ENCODE measurements at regions not wholly inside any gene's neighbourhood (a gene's known extent, or its start where the extent isn't known, plus 50 kb on each side); places are given as distances from the start of the nearest gene placed in this dataset.

DNA sequence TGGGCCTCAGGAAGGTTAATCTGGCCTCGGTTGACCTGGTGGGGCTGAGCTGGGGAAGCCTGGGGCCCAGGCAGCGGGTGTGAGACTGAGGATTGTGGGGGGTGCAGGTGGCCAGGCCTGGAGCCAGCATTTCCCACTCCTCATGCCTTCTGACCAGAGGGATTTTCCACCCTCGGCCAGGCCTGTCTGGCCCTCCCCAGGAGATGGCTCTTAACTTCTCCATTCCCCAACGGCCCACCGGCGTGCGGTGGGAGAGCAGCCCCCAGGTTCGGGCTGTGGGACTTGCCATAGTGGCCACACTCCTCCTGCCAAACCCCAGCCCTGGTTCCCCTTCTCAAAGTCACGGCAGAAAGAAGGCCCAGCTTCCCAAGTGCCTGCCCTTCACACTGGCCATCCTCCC is 126.5 kb upstream of the RUNX3 start:
- Mint-ChIP-seq H3K4me1 (peaks cover 6 to 9% (median 7%) of the 10 kb centered on the region in 4 donors), H3K36me3 (no peaks in the 10 kb centered on the region), H3K4me3 (no peak overlapping the region), H3K27ac (no peak overlapping the region), H3K9me3 (no peaks in the 10 kb centered on the region), H3K27me3 (peaks cover 0 to 9% (median 2%) of the 10 kb centered on the region in 5 donors)
- DNase-seq, result no peak
- POLR2A ChIA-PET, result interaction anchor here (0.6 kb wide), 2 partner anchors 63 to 132 kb away, joined by 3 read pairs; no protein-coding TSS in a partner anchor
- no peak for ATAC-seq

DNA sequence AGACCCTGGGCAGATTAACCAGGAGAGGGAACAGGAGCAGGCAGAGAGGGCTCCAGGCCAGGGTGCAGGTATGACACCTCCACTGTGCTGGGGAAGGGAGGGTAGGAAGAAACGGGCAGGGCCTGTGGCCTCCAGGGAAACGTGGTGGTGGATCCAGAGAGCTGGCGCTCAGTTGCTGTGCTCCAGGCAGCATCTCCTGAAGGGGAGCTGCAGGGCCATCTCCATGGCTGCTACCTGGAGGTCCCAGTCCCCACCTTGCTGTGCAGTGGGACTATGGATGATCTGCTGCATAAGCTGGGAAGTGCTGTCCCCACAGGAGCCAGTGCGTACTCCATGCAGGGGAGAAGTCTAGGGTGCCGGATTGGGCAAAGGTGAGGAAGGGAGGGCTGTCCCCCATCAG is 125.9 kb upstream of the RUNX3 start:
- H3K27me3 Mint-ChIP-seq, result peaks cover 0 to 9% (median 2%) of the 10 kb centered on the region in 5 donors
- no peak for DNase-seq
- no peaks in the 10 kb centered on the region for H3K9me3 Mint-ChIP-seq
- peaks cover 6 to 9% (median 8%) of the 10 kb centered on the region in 4 donors for H3K4me1 Mint-ChIP-seq
- peak overlapping the region in 2 of 10 donors; percentile 43 to 52 for H3K27ac Mint-ChIP-seq
- POLR2A ChIA-PET, result no interaction called here
- no peak for ATAC-seq
- no peak overlapping the region for H3K4me3 Mint-ChIP-seq
- no peaks in the 10 kb centered on the region for H3K36me3 Mint-ChIP-seq

DNA sequence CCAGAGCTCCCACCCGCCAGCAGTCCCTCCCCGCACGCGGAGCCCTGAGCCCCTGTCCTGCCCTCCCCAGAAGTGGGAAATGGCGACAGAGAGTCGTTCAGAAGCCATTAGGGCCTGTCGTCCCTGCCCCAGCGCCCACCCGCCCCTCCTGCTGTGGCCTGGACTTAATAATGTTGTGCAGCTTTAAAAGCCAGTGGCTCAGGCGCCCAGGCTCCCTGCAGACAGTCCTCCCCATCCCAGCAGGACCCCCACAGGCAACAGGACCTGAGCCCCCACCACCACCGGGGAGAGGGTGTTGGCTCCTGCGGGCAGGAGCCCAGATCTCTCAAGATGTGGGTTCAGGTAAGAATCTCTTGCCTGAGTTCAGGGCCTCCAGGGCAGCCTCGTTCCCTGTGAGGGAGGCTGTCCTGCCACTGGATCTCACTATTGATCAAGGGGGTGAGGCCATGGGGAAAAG is 125.3 kb upstream of the RUNX3 start:
- no peak for DNase-seq
- ATAC-seq, result no peak
- H3K27me3 Mint-ChIP-seq, result peaks cover 0 to 9% (median 2%) of the 10 kb centered on the region in 5 donors

DNA sequence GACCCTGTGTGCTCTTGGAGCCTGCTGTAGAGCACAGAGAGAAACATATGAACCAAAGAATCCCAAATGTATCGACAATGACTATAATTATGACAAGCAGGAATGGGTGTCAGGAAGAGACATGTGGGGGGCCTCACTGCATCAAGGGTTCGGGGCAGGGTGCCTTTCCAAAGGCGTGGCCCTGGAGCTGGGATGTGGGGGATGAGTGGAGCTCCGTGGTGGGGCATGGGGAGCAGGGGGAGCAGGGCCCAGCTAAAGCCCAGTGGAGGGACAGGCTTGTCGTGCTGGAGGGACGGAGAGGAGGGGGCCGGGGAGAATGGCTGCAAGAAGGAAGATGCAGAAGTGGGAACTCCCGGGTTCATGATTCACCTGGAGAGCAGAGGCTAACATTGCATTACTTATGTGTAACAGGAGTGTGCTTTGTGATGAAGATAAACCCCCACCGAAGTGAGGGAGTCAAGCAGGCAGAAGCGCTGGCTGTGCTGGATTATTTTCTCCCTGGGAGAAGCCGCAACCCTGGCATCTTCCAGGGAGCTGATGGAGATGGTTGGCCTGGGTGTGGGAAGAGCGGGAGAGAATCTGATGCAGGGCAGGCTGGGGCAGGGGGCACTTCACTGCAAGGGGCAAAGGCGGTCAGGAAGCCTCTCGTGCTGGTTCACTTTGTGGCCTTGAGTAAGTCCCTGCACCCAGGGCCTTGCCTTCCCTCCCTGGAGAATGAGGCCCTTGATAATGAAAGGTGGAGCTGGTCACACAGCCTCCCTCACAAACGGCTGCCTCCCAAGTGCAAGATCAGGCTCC is 124.6 kb upstream of the RUNX3 start:
- DNase-seq (no peak), ATAC-seq (no peak)
- H3K9me3 Mint-ChIP-seq, result no peaks in the 10 kb centered on the region
- POLR2A ChIA-PET, result interaction anchor here (0.6 kb wide), 1 partner anchor 22 kb away, joined by 3 read pairs; no protein-coding TSS in a partner anchor
- peaks cover 7 to 12% (median 10%) of the 10 kb centered on the region in 4 donors for H3K4me1 Mint-ChIP-seq
- no peak overlapping the region for H3K4me3 Mint-ChIP-seq
- no peaks in the 10 kb centered on the region for H3K36me3 Mint-ChIP-seq
- H3K27me3 Mint-ChIP-seq, result peaks cover 0 to 9% (median 2%) of the 10 kb centered on the region in 5 donors
- peak overlapping the region in 4 of 10 donors; percentile 19 to 59 (median 37) for H3K27ac Mint-ChIP-seq

More for the DNA sequence above, 125.3 kb upstream of the RUNX3 start:
- Mint-ChIP-seq H3K4me3 (no peak overlapping the region), H3K27ac (peak overlapping the region in 4 of 10 donors; percentile 28 to 43 (median 31)), H3K4me1 (peaks cover 7 to 13% (median 11%) of the 10 kb centered on the region in 4 donors), H3K36me3 (no peaks in the 10 kb centered on the region), H3K9me3 (no peaks in the 10 kb centered on the region)
- POLR2A ChIA-PET, result interaction anchor here (0.6 kb wide), 1 partner anchor 23 kb away, joined by 3 read pairs; no protein-coding TSS in a partner anchor

DNA sequence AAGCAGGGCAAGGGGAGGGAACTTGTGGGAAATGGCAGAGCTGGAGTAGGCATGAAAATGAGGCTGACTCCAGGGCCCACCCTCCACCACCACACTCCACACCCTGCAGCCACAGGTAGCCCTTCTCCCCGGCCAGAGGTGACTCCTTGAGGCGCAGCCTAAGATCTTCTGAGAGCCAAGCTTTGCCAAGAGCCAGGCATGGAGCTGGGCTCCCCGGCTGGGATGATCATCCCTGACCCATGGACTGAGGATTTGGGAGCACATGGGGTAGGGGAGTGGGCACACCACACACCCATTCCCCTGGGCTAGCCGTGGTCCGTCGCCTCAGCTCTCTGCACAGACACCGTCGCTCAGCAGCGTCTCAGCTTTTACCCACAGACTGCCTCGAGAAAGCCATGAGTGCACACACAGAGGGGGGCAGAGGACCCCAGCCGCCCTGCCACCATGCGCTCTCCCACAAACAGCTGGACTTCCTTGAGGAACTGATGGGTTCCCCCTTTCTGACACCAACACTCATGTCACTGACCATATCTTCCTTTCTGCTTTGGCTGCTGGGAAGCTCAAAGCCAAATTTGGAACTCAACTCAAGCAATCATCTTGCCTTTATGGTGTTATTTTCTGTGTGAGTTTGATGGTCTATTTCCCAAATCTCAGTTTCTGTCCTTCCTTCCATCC is 123.6 kb upstream of the RUNX3 start:
- Mint-ChIP-seq H3K4me3 (no peak overlapping the region), H3K36me3 (no peaks in the 10 kb centered on the region), H3K4me1 (peaks cover 3 to 14% (median 9%) of the 10 kb centered on the region in 4 donors), H3K27me3 (peaks cover 0 to 9% (median 2%) of the 10 kb centered on the region in 5 donors), H3K27ac (no peak overlapping the region), H3K9me3 (no peaks in the 10 kb centered on the region)
- DNase-seq (no peak), ATAC-seq (no peak)
- POLR2A ChIA-PET, result no interaction called here

DNA sequence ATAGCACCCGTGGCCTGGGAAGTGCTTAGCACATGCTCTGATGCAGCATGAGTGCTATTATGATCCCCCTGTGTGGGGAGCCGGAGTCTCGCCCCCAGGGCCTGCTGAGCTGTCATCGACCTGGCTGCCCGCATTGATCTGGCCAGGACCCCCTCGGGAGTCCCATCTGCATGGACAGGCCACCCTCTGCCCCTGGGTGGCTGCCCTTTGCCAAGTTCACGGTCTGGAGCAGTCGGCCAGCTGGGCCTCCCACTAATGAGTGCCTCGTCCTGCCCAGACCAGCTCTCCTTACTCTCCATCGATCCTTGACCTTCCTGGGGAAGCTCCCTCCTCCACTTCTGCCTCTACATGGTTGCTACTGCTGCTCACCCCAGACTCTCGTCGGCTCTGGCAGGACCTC is 121.8 kb upstream of the RUNX3 start:
- no peaks in the 10 kb centered on the region for H3K36me3 Mint-ChIP-seq
- DNase-seq (no peak), ATAC-seq (no peak)
- no peak overlapping the region for H3K4me3 Mint-ChIP-seq
- POLR2A ChIA-PET, result no interaction called here
- no peaks in the 10 kb centered on the region for H3K9me3 Mint-ChIP-seq
- peak overlapping the region in 1 of 10 donors; percentile 62 for H3K27ac Mint-ChIP-seq
- H3K27me3 Mint-ChIP-seq, result peaks cover 0 to 9% (median 2%) of the 10 kb centered on the region in 5 donors
- peaks cover 3 to 17% (median 9%) of the 10 kb centered on the region in 4 donors for H3K4me1 Mint-ChIP-seq

DNA sequence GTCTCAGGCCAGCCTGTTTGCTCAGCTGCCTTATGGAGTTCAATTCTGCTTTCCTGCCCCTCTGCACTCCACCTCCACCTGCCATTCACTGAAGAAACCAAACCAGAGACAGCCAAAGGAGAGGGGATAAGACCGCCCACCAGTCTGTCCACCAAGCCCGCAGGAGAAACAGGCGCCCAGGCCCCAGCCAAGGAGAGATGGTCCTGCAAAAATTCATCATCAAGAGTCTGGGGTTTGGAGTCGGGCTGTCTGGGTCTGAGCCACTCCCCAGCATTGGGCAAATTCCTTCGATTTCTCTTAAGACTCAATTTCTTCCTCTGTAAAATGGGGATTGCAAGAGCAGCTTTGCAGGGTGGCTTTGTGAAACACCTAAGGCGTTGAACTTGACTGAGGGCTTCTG is 121.4 kb upstream of the RUNX3 start:
- Mint-ChIP-seq H3K4me1 (peaks cover 3 to 17% (median 9%) of the 10 kb centered on the region in 4 donors), H3K4me3 (no peak overlapping the region), H3K36me3 (no peaks in the 10 kb centered on the region), H3K9me3 (no peaks in the 10 kb centered on the region), H3K27me3 (peaks cover 0 to 9% (median 2%) of the 10 kb centered on the region in 5 donors), H3K27ac (no peak overlapping the region)
- DNase-seq (no peak), ATAC-seq (no peak)
- POLR2A ChIA-PET, result no interaction called here

DNA sequence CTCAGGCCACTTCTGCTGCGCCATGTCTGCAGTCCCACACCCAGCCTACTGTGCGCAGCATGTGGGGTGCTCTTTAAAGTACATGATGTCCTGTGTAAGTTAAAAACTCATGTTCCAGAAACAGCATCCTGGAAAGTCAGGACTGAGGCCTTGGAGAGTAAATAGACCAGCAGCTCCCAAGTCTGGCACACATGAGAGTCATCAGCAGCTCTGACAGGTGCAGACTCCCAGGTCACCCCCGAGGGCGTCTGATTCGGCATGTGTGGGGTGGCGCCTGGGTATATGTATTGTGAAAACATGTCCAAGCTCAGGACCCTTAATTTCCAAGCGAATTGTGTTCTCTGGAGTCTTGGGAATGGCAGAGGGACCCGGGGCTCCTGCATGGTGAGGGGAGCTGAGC is 120.1 kb upstream of the RUNX3 start:
- no peaks in the 10 kb centered on the region for H3K9me3 Mint-ChIP-seq
- H3K4me1 Mint-ChIP-seq, result peaks cover 2 to 15% (median 7%) of the 10 kb centered on the region in 4 donors
- peaks cover 0 to 9% (median 2%) of the 10 kb centered on the region in 5 donors for H3K27me3 Mint-ChIP-seq
- no peaks in the 10 kb centered on the region for H3K36me3 Mint-ChIP-seq
- H3K4me3 Mint-ChIP-seq, result no peak overlapping the region
- POLR2A ChIA-PET, result interaction anchor here (0.7 to 0.9 kb wide), 2 partner anchors 8 to 49 kb away, joined by 3 read pairs; no protein-coding TSS in a partner anchor
- ATAC-seq, result no peak
- peak overlapping the region in 1 of 10 donors; percentile 12 for H3K27ac Mint-ChIP-seq
- no peak for DNase-seq

DNA sequence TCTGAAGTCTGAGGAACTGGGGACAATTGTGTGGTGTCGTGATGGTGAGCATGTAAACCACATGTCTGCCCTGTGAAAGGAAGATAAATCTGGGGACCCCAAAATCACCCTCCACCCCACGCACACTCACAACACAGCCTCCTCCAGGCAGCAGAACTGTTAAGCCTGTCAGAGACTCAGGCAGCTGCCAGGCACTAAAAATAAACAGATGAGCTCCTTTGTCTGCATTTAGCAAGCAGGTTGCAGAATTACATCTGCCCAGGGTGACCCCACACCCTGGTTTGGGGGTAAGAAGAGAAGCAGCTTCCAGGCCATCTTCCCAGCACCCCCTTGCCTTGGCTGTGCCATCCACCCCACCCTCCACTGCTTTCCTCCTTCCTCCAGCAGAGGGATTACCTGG is 119.1 kb upstream of the RUNX3 start:
- Mint-ChIP-seq H3K36me3 (no peaks in the 10 kb centered on the region), H3K4me1 (peaks cover under 1 to 13% (median 7%) of the 10 kb centered on the region in 4 donors), H3K4me3 (no peak overlapping the region), H3K27ac (peak overlapping the region in 2 of 10 donors; percentile 71 to 75), H3K9me3 (no peaks in the 10 kb centered on the region), H3K27me3 (peaks cover 0 to 9% (median 2%) of the 10 kb centered on the region in 5 donors)
- DNase-seq (no peak), ATAC-seq (no peak)
- POLR2A ChIA-PET, result no interaction called here

DNA sequence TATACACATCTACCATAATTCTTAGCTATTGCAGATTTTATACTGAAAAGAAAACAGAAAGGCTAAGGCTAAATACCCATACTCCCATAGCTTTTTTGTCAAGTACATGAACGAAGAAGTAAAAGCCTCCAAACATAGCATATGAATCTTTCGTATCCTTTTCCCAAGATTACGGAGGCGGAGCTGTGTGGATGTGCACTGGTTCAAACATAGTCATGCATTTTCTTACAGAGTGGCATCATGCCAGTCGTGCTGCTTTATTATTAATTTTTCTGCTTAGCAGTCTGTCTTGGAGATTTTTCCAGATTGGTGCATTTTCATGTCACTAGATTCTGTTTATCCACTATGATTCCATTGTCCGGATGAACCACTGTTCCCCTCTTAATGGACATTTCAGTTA is 118.7 kb upstream of the RUNX3 start:
- Mint-ChIP-seq H3K27me3 (peaks cover 0 to 9% (median 0%) of the 10 kb centered on the region in 5 donors), H3K9me3 (peaks cover 0 to under 1% (median 0%) of the 10 kb centered on the region in 9 donors), H3K4me1 (peaks cover 2 to 12% (median 7%) of the 10 kb centered on the region in 4 donors), H3K36me3 (no peaks in the 10 kb centered on the region), H3K27ac (peak overlapping the region in 2 of 10 donors; percentile 6 to 55), H3K4me3 (no peak overlapping the region)
- no peak for ATAC-seq
- no peak for DNase-seq
- POLR2A ChIA-PET, result no interaction called here

DNA sequence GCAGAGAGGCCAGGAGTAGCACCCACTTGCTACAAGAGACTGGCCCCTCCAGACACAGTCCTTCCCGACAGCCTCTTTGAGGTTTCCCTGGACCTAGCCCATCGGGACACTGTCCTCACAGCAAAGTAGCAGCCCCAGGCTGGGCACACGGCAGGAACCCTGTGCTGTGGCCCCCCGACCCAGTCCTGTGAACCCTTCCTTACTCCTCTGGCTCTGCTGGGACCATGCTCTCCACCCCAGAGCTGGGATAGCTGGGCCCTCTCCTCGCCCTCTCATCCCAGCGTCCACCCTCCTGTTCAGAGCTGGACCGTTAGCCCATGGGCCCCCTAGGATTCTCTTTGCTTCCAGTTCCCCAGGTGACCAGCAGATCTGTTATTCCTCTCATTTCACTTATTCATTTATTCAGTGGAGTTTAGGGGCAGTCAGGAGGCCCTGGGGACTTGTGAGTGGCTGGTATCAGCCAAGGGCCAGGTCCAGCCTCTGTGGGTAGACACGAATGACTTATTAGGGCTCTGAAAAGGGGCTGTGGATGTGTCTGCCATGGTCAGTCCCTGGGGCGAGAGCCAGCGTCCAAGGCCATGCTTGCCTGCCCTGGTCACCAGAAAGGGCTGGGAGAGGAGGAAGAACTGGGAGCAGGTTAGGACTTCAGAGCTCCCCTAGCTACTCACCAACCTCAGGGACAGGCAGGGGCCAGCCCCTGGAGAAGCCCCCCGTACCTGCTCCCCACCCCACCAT is 117.6 kb upstream of the RUNX3 start:
- Mint-ChIP-seq H3K4me1 (peaks cover 2 to 15% (median 10%) of the 10 kb centered on the region in 4 donors), H3K4me3 (no peak overlapping the region), H3K9me3 (peaks cover 0 to 3% (median 0%) of the 10 kb centered on the region in 9 donors), H3K27ac (peak overlapping the region in 3 of 10 donors; percentile 9 to 65 (median 55)), H3K36me3 (no peaks in the 10 kb centered on the region), H3K27me3 (peaks cover 0 to 9% (median 0%) of the 10 kb centered on the region in 5 donors)
- DNase-seq, result no peak
- POLR2A ChIA-PET, result interaction anchor here (0.6 kb wide), 1 partner anchor 404 kb away, joined by 3 read pairs; no protein-coding TSS in a partner anchor
- ATAC-seq, result no peak

DNA sequence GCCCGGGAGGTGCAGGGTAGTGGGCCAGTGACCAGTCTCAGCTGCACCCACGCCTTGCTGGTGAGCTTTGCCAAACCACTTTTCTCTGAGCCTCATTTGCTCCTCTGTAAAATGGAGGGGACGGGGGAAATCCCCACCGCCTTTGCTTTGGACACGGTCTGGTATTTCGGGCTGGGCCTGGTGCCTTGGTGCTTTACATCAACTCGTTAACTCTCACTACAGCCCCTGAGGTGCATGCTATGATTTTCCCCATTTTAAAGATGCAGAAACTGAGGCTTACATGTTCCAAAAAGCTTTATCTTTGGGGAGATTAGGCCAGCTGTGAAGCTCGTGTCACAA is 116.1 kb upstream of the RUNX3 start:
- no peak for DNase-seq
- H3K27me3 Mint-ChIP-seq, result peaks cover 0 to 3% (median 0%) of the 10 kb centered on the region in 5 donors
- POLR2A ChIA-PET, result no interaction called here
- peaks cover 9 to 30% (median 21%) of the 10 kb centered on the region in 4 donors for H3K4me1 Mint-ChIP-seq
- no peak overlapping the region for H3K4me3 Mint-ChIP-seq
- no peak overlapping the region for H3K27ac Mint-ChIP-seq
- H3K9me3 Mint-ChIP-seq, result peaks cover 0 to 3% (median 0%) of the 10 kb centered on the region in 9 donors
- H3K36me3 Mint-ChIP-seq, result no peaks in the 10 kb centered on the region
- no peak for ATAC-seq
